MM.1S (cell line): ENCODE measurements at regions not wholly inside any gene's neighbourhood (a gene's known extent, or its start where the extent isn't known, plus 50 kb on each side); places are given as distances from the start of the nearest gene placed in this dataset.
"Not testable (repeated sequence)": the region's sequence is repeated elsewhere in the genome, so short reads cannot be mapped to it uniquely, and the experiment has no call there.

Experiments
- DNase-seq: peaks from one replicate; pipeline ENCODE4 v3.0.0-alpha.2; 2015
- H2AFZ ChIP-seq: fragments of 300-600 bp; sonication (generic); 2 replicates; pipeline ENCODE4 v1.6.0; 2016; ENCODE audit warnings: antibody characterized with exemption, low read length
- H3F3A ChIP-seq: fragments of 300-600 bp; sonication (generic); 2 replicates; pipeline ENCODE4 v1.6.1; 2016; ENCODE audit warnings: mild to moderate bottlenecking, antibody characterized with exemption, low read length, moderate library complexity, mixed read lengths; ENCODE audit not compliant: insufficient read depth
- H3K27ac ChIP-seq: fragments of 300-600 bp; sonication (generic); 2 replicates; pipeline ENCODE4 v1.5.1; 2016; ENCODE audit warnings: mild to moderate bottlenecking, low read length
- H3K27me3 ChIP-seq: fragments of 300-600 bp; sonication (generic); replicated peaks from 2 replicates; pipeline ENCODE4 v1.6.0; 2016; ENCODE audit warnings: low read length; ENCODE audit not compliant: insufficient read depth
- H3K36me3 ChIP-seq: fragments of 300-600 bp; sonication (generic); replicated peaks from 2 replicates; pipeline ENCODE4 v1.6.1; 2016; ENCODE audit warnings: mild to moderate bottlenecking, low read length, mixed read lengths; ENCODE audit not compliant: insufficient read depth
- H3K4me1 ChIP-seq: fragments of 300-600 bp; sonication (generic); 2 replicates; pipeline ENCODE4 v1.6.1; 2016; ENCODE audit warnings: low read length, mixed read lengths
- H3K4me2 ChIP-seq: fragments of 300-600 bp; sonication (generic); 2 replicates; pipeline ENCODE4 v1.6.0; 2016; ENCODE audit warnings: low read depth, low read length
- H3K4me3 ChIP-seq: fragments of 300-600 bp; sonication (generic); 2 replicates; pipeline ENCODE4 v1.5.1; 2016; ENCODE audit warnings: low read length, mixed read lengths
- H3K79me2 ChIP-seq: fragments of 300-600 bp; sonication (generic); 2 replicates; pipeline ENCODE4 v1.6.1; 2016; ENCODE audit warnings: mixed run types, low read length, mixed read lengths
- H3K9ac ChIP-seq: fragments of 300-600 bp; sonication (generic); 2 replicates; pipeline ENCODE4 v1.6.1; 2016; ENCODE audit warnings: low read length, mixed read lengths
- H3K9me2 ChIP-seq: fragments of 300-600 bp; sonication (generic); replicated peaks from 2 replicates; pipeline ENCODE4 v1.6.1; 2016; ENCODE audit warnings: mild to moderate bottlenecking, low read length, mixed read lengths; ENCODE audit not compliant: insufficient read depth
- H3K9me3 ChIP-seq: fragments of 300-600 bp; sonication (generic); replicated peaks from 2 replicates; pipeline ENCODE4 v1.6.1; 2016; ENCODE audit warnings: mild to moderate bottlenecking, low read length, mixed read lengths; ENCODE audit not compliant: insufficient read depth
- H4K20me1 ChIP-seq: fragments of 300-600 bp; sonication (generic); 2 replicates; pipeline ENCODE4 v1.6.1; 2016; ENCODE audit warnings: mild to moderate bottlenecking, low read length, moderate library complexity, mixed read lengths; ENCODE audit not compliant: insufficient read depth
- EZH2 ChIP-seq: fragments of 300-600 bp; sonication (generic); optimal IDR thresholded peaks from 2 replicates; pipeline ENCODE3; 2017; ENCODE audit warnings: low read depth, mild to moderate bottlenecking, antibody characterized with exemption, low read length, mixed read lengths
- EZH2phosphoT487 ChIP-seq: fragments of 300-600 bp; sonication (generic); IDR thresholded peaks from 2 replicates; pipeline ENCODE4 v1.6.1; 2018; ENCODE audit warnings: antibody characterized with exemption, low read length
- TF ChIP-seq, protein P1 (sequence below): fragments of 300-600 bp; sonication (generic); IDR thresholded peaks from 2 replicates; pipeline ENCODE4 v1.5.1; 2016; ENCODE audit warnings: antibody characterized with exemption, low read length, mixed read lengths

- no peak overlapping the region for H3K4me3 ChIP-seq
- no peaks in the 10 kb centered on the region for H3K4me1 ChIP-seq
- no peaks in the 10 kb centered on the region for H4K20me1 ChIP-seq
- no peaks in the 10 kb centered on the region for H3K27me3 ChIP-seq
- no peaks in the 10 kb centered on the region for H3K79me2 ChIP-seq
- no peak for DNase-seq
- TF ChIP-seq EZH2phosphoT487: no peak
- TF ChIP-seq EZH2: no peak
- TF ChIP-seq, protein P1, sequence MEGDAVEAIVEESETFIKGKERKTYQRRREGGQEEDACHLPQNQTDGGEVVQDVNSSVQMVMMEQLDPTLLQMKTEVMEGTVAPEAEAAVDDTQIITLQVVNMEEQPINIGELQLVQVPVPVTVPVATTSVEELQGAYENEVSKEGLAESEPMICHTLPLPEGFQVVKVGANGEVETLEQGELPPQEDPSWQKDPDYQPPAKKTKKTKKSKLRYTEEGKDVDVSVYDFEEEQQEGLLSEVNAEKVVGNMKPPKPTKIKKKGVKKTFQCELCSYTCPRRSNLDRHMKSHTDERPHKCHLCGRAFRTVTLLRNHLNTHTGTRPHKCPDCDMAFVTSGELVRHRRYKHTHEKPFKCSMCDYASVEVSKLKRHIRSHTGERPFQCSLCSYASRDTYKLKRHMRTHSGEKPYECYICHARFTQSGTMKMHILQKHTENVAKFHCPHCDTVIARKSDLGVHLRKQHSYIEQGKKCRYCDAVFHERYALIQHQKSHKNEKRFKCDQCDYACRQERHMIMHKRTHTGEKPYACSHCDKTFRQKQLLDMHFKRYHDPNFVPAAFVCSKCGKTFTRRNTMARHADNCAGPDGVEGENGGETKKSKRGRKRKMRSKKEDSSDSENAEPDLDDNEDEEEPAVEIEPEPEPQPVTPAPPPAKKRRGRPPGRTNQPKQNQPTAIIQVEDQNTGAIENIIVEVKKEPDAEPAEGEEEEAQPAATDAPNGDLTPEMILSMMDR: no peak
- H3F3A ChIP-seq: no peaks in the 10 kb centered on the region
- no peaks in the 10 kb centered on the region for H3K36me3 ChIP-seq
- no peaks in the 10 kb centered on the region for H3K9me3 ChIP-seq
- H3K9me2 ChIP-seq: no peaks in the 10 kb centered on the region
- no peak overlapping the region for H3K9ac ChIP-seq
- no peak overlapping the region for H2AFZ ChIP-seq
- no peak overlapping the region for H3K4me2 ChIP-seq
- no peak overlapping the region for H3K27ac ChIP-seq
Observed at GRCh38 chr16:55061126-55061525, 130.5 kb downstream of the IRX5 start.

DNA sequence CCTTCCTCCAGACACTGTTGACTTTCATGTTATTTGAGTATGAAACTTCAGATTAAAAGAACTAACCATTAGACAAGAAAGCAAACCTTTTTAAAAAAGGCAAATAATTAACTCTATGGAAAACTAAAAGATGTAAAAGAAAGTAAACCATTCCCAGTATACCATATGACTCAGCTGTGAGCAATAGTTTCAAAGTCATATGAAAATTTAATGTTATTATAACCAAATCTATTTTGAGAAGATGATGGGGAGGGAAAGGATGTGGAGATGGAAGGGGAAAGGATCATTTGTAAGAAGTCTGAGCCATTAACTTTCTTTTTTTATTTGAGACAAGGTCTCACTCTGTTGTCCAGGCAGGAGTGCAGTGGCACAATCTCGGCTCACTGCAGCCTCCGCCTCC is 131.8 kb downstream of the IRX5 start:
- Histone ChIP-seq H3K27me3 (no peaks in the 10 kb centered on the region), H3K9ac (no peak overlapping the region), H4K20me1 (no peaks in the 10 kb centered on the region), H3K36me3 (no peaks in the 10 kb centered on the region), H3K27ac (no peak overlapping the region), H3K79me2 (no peaks in the 10 kb centered on the region), H2AFZ (no peak overlapping the region), H3K4me3 (no peak overlapping the region), H3K4me2 (no peak overlapping the region), H3K9me2 (no peaks in the 10 kb centered on the region), H3F3A (no peaks in the 10 kb centered on the region), H3K9me3 (no peaks in the 10 kb centered on the region), H3K4me1 (no peaks in the 10 kb centered on the region)
- DNase-seq: no peak
- TF ChIP-seq EZH2phosphoT487 (no peak), EZH2 (no peak)
- TF ChIP-seq, protein P1: no peak

DNA sequence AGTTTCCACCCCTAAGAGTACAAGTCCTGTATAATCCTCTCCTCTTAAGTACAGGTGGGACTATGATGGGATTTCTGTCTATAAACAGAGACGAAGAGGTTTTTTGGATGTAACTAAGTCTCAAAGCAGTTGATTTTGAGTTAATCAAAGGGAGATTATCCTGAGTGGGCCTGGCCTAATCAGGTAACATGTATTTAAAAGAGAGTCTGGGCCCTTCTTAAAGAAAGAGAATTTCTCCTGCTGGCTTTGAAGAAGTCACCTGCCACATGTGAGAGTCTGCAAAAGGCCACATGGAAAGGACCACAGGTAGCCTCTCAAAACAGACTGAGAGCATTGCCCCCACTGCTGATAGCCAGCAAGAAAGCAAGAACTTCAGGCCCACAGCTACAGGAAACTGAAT is 142.3 kb downstream of the IRX5 start:
- Histone ChIP-seq H2AFZ (no peak overlapping the region), H3K9me2 (no peaks in the 10 kb centered on the region), H3K79me2 (no peaks in the 10 kb centered on the region), H3K27ac (no peak overlapping the region), H3F3A (no peaks in the 10 kb centered on the region), H3K9ac (no peak overlapping the region), H3K4me3 (no peak overlapping the region), H3K4me2 (no peak overlapping the region), H3K9me3 (no peaks in the 10 kb centered on the region), H4K20me1 (no peaks in the 10 kb centered on the region), H3K4me1 (no peaks in the 10 kb centered on the region), H3K36me3 (no peaks in the 10 kb centered on the region), H3K27me3 (no peaks in the 10 kb centered on the region)
- DNase-seq: no peak
- TF ChIP-seq, protein P1: no peak
- TF ChIP-seq EZH2 (no peak), EZH2phosphoT487 (no peak)

- no peak overlapping the region for H2AFZ ChIP-seq
Observed at GRCh38 chr16:55073830-55074229, 143.2 kb downstream of the IRX5 start.

DNA sequence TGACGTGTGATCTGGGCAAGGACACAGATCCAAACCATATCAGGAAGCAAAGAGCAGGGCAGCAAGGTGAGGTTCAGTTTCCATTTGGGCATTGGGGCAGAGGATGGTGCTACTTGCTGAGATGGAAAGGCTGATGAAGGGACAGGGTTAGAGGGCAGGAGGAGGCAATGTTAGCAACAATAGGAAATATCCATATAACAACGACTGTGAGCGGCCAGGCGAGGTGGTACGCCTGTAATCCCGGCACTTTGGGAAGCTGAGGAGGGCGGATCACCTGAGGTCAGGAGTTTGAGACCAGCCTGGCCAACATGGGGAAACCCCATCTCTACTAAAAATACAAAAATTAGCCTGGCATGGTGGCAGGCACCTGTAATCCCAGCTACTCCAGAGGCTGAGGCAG is 144.5 kb downstream of the IRX5 start:
- not testable (repeated sequence) for H3K36me3 ChIP-seq, H3K4me1 ChIP-seq, H3K9me2 ChIP-seq, H4K20me1 ChIP-seq, H2AFZ ChIP-seq, DNase-seq, H3K4me3 ChIP-seq, H3K79me2 ChIP-seq, H3K27ac ChIP-seq, H3K9me3 ChIP-seq, H3K9ac ChIP-seq, H3K27me3 ChIP-seq, H3F3A ChIP-seq, H3K4me2 ChIP-seq

More at GRCh38 chr16:55073830-55074229, 143.2 kb downstream of the IRX5 start:
- Histone ChIP-seq H3K4me1 (no peaks in the 10 kb centered on the region), H3K27me3 (no peaks in the 10 kb centered on the region), H3K9me2 (no peaks in the 10 kb centered on the region), H4K20me1 (no peaks in the 10 kb centered on the region), H3K36me3 (no peaks in the 10 kb centered on the region), H3K27ac (no peak overlapping the region), H3K79me2 (no peaks in the 10 kb centered on the region), H3K4me3 (no peak overlapping the region), H3K9ac (no peak overlapping the region), H3K9me3 (no peaks in the 10 kb centered on the region), H3F3A (no peaks in the 10 kb centered on the region), H3K4me2 (no peak overlapping the region)
- no peak for DNase-seq
- TF ChIP-seq, protein P1: no peak
- no peak for TF ChIP-seq EZH2phosphoT487
- TF ChIP-seq EZH2: no peak
